ENCODE measurements at regions not wholly inside any gene's neighbourhood (a gene's known extent, or its start where the extent isn't known, plus 50 kb on each side); places are given as distances from the start of the nearest gene placed in this dataset.
"Not testable (repeated sequence)": the region's sequence is repeated elsewhere in the genome, so short reads cannot be mapped to it uniquely, and the experiment has no call there.

DNA sequence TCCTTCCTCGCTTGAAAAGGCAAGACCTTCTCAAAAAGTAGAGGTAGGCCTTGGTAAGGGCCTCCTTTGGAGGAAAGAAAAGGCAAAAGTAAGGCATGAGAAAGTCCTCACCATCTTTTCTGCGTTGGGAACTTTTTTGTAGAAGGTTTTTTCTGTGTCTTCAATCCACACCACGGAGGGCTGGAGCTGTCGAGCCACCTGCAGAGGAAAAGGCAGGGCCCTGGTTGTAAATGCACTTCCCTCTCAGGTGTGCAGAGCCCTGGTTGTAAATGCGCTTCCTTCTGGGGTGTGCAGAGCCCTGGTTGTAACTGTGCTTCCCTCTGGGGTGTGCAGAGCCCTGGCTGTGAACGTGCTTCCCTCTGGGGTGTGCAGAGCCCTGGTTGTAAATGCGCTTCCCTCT is 80.2 kb upstream of the ASB18 start:
- in situ Hi-C loops (cut with HindIII; ENCODE audit: low pct_ligation_motif_present, low pct_unique_long_range_greater_than_20kb, low sequenced_read_pairs), result no loop called here
- DNase-seq, result no peak

DNA sequence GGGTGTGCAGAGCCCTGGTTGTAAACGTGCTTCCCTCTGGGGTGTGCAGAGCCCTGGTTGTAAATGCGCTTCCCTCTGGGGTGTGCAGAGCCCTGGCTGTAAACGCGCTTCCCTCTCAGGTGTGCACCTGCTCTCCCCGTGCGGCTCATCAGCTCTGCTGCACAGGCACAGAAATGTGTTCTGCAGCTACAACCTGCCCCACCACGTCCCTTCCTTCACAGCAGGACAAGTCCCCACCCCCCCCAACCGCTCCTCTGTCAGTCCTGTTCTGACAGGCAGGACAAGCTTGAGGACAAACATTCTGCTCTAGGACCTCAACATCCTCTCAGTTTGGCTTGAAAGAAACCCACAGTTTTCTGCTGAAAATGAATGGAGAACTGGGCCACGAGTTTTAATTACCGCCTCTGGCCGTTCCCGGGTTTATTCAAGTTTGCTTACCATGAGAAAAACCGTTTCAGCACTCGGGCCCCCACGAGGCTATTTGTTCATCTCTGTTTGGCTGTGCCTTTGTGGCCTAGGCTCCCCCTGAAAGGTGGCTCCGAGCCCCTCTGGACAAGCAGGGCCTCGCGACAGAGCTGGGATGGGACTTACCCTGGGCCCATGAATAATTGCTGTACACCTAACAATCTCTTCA is 81.0 kb upstream of the ASB18 start:
- in situ Hi-C loops (cut with HindIII; ENCODE audit: low pct_ligation_motif_present, low pct_unique_long_range_greater_than_20kb, low sequenced_read_pairs), result no loop called here
- no peak for DNase-seq

DNA sequence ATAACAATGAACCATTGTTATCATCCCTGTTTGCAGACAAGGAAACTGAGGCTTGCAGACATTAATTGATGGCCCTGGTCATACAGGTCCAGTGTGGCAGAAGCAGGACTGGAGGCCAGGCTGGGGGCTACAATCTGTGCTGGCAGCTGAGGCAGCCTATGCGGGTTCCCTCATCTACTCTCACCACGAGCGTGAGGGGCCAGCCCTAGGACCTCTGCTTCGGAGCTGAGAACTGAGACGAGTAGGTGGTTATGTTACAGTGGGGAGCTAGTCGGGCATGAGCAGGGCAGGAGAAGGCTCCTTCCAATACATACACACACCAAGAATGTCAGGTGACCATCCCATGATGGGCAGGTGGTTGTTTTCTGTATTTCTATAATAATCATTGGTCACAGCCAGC is 82.2 kb upstream of the ASB18 start:
- in situ Hi-C loops (cut with HindIII; ENCODE audit: low pct_ligation_motif_present, low pct_unique_long_range_greater_than_20kb, low sequenced_read_pairs), result no loop called here
- no peak for DNase-seq

DNA sequence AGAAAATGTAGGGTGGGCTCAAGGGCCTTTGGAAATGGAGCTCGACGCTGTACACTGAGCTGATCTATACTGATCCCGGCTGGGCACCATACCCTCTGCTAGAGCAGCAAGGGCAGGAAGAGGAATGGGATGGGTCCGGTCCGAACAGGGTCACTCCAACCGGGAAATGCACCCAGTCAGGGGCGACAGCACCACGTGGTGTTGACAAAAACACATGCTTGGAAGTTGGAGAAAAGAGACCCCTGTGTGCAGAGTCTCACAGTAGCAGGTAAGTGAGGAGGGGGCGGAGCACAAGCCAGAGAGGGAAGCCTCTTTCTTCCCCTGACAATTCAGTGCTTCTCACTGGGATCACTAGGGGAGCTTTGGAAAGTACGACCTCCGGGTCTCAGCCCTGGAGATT is 84.1 kb upstream of the ASB18 start:
- DNase-seq, result no peak
- in situ Hi-C loops (cut with HindIII; ENCODE audit: low pct_ligation_motif_present, low pct_unique_long_range_greater_than_20kb, low sequenced_read_pairs), result no loop called here

DNA sequence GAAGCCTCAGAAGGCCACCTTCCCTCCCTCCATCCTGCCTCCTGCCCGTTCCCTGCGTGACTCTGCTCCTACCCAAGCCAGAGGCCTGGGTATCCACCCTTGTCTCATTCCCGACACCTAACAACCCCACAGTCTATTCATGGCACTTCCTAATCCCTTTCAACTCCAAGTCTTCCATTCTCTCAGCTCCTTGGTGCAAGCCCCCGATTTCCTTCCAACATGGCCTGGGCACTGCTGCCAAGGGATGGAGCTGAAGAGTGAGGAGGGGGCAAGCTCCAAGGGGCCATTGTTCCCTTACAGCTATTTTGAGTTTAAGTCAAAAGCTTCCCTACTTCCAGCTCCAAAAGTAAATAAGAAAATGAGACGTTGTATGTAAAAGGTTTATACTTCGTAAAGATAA is 84.8 kb upstream of the ASB18 start:
- in situ Hi-C loops (cut with HindIII; ENCODE audit: low pct_ligation_motif_present, low pct_unique_long_range_greater_than_20kb, low sequenced_read_pairs), result no loop called here

DNA sequence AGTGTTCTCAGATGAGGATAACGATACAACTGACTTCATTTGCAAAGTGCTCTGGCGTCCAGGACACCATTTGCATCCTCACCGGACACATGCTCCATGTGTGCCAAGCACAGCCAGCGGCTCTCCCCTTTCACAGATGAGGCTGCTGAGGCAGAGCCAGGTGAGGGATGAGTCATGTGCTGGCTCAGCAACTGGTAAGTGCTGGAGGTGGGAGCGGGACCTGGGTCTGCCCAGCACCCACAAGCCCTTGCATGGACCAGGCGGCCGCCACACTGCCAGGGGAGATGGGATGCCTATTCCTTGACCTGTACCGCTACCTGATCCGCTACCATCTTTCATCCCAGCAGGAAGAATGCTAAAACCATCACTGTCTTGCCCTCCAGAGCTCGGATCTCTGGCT is 86.2 kb upstream of the ASB18 start:
- in situ Hi-C loops (cut with HindIII; ENCODE audit: low pct_ligation_motif_present, low pct_unique_long_range_greater_than_20kb, low sequenced_read_pairs), result no loop called here
- DNase-seq, result no peak

More for the DNA sequence above, 84.8 kb upstream of the ASB18 start:
- DNase-seq, result no peak

DNA sequence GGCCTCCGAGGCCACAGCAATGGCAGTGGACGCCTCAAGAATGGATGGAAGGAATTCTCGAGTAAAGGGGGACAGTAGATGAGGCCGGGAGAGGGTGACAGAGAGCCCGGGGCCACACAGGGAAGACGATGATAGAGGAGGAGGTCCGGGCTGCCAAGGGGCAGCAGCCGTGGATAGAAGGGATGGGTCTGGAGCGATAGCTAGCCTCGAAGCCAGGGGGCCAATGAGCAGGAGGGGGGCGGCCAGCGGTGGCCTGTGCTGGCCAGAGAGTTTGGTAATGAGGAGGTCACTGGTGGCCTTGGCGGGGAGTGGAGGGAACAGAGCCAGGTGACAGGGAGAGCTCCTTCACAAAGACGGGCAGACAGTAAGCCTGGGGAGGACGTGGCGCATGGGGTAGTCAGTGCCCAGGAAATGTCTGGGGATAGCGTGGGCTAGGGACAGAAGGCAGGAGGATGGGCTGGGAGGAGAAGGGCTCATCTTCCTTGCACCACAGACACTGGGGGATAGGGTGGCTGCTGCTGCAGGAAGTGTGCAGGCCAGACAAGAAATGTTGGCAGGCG is 87.8 kb upstream of the ASB18 start:
- in situ Hi-C loops (cut with HindIII; ENCODE audit: low pct_ligation_motif_present, low pct_unique_long_range_greater_than_20kb, low sequenced_read_pairs), result no loop called here
- DNase-seq, result no peak

DNA sequence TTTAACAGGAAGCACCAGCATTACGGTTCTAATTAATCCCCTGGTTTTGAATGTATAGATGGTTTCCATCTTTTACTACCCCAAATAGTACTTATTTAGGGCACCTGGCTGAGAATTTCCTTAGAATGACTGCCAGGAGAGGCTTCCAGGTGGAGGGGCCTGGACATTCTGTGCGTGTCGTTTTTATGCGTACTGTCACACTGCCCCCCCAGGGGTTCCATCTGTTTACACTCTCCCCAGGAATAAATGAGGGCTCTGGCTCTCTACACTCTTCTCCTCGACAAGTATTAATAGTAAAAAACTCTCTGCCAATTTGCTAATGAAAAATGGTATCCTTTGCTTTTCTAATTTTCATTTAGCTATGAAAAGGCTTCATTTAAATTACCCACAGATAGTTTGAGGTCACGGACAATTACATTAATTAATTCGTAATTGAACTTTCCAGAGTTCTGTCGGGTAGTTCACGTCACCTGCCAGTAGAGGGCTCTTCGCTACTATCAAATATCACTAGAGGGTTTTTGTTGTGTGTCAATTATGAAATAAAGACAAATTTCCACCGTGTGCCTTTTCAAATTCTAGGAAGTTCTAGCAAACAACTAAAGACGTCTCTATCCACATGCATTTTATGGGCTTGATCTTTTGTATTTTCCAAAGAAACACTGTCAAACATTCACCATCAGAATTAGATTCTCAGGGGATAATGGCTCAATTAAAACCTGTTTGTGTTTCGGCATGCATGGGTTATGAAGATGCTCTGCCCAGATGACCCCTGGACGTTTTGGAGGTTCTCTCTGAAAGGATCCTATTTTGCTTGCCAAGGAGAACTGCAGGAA is 88.8 kb upstream of the ASB18 start:
- in situ Hi-C loops (cut with HindIII; ENCODE audit: low pct_ligation_motif_present, low pct_unique_long_range_greater_than_20kb, low sequenced_read_pairs), result no loop called here
- peak; percentile 27 for DNase-seq

DNA sequence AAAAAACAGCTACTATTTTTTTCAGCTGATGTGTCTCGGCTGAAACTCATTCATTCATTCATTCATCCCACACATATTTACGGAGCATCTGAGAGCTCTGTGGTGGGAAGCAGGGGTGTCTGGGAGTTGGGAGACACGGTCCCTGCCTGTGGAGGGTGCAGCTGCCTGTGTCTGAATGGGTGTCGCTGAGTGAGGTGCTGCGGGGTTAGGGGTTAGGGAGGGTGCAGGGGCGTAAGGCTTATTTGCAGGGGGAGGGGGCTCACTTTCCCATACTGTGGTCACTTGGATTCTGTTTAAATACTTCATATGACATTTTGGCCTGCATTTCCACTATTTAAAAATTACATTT is 89.4 kb upstream of the ASB18 start:
- in situ Hi-C loops (cut with HindIII; ENCODE audit: low pct_ligation_motif_present, low pct_unique_long_range_greater_than_20kb, low sequenced_read_pairs), result no loop called here
- no peak for DNase-seq

DNA sequence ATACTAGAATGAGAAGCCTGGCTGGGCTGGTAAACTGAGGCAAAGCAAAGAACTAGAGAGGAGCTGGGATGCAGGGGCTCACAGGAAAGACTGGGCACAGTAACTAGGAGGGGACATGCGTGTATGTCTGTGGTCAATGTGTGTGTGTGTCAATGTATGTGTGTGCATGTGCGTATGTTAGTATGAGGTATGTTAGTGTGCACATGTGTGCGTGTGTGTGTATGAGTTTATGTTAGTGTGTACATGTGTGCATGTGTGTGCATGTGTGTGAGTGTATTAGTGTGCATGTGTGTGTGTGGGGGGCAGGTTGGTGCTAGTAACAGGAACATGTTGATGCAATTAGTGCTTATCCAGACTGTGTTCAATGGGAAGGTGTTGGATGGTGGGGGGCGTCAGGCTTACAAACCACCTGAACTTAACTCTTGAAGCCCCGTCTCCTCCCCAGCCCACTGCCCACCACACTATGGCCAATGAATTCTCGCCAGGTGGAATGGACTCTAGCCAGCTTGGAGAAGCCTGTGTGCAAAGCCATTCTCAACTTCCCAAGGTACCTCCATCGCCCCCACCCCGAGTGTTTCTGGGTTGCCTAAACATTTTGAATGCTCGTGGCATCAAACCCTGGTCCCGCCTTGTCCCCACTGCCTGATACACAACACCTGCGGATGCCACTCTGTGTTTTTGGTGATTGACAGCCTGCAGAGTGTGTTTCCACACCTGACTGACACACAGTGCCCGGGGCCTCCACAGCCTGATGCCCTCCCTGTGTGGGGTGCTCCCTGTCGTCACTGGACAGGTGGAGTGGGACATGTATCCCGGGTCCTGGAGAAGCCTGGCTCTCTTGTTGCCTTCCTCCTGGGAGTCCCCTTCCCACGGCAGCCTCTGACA is 90.1 kb upstream of the ASB18 start:
- in situ Hi-C loops (cut with HindIII; ENCODE audit: low pct_ligation_motif_present, low pct_unique_long_range_greater_than_20kb, low sequenced_read_pairs), result no loop called here
- DNase-seq, result no peak

DNA sequence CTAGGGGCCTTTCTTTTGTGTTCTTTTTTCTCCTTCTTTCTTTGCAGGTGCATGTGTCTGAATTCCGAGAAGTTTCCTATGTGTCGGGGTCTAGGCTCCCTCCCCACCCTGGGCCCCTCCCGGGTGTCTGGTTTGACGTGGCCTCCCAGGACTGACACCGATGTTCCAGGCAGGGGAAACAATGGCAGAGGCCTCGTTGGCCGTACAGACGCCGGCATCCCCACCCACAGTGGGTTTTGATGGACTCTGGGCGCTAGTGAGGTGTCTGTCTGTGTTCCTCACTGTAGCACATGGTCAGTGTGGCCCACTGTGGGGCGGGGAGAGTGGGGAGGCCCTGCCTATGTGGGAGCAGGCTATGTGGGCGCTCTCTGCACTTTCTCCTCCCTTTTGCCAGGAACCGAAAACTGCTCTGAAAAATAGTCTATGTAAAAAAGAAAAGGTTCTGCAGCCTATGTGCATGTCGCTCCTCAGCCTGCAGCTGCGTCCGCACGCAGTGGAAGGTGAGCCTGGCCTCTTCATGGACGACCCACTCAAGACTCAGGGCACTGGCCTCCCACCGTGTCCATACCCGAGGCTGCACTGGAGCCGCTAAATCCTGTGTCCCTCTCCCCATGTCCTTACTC is 90.9 kb upstream of the ASB18 start:
- DNase-seq, result no peak
- in situ Hi-C loops (cut with HindIII; ENCODE audit: low pct_ligation_motif_present, low pct_unique_long_range_greater_than_20kb, low sequenced_read_pairs), result no loop called here

DNA sequence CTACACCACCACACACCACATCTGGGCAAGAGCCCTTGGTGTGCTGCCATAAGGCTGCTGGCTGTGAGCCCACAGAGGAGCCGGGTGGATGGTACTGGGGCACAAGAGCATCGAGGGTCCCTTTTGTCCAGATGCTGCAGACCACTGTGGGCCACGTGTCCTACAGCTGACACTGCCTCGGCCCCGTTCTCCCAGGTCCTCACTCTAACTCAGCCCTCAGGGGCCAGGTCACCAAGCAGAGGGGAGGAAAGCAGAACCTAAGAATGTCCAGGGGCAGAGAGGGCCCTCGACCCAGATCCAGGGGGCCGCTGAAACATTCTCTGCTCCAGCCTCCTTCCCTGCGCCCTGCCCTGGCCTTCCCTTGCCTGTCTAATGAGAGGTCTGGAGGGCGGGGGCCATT is 91.7 kb upstream of the ASB18 start:
- DNase-seq, result no peak
- in situ Hi-C loops (cut with HindIII; ENCODE audit: low pct_ligation_motif_present, low pct_unique_long_range_greater_than_20kb, low sequenced_read_pairs), result no loop called here

DNA sequence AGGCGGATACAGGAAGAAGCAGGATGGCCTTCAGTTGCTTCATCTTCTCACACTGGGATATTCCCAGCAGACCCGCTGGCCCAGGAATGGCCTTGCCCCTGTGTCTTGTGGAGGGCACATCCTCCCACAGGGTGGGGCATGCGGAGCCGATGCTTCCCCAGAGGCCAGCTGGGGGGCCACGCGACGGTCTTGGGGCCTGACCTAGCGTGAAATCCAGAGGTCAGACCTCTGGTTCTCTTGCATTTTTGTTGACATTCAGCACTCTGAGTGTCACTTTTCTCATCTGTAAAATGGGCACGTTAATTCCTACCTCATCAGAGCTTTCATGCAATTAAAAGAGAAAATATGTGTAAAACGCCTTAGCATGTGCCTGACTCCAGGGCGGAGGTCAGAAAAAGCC is 92.1 kb upstream of the ASB18 start:
- in situ Hi-C loops (cut with HindIII; ENCODE audit: low pct_ligation_motif_present, low pct_unique_long_range_greater_than_20kb, low sequenced_read_pairs); DNase-seq: not testable (repeated sequence)

DNA sequence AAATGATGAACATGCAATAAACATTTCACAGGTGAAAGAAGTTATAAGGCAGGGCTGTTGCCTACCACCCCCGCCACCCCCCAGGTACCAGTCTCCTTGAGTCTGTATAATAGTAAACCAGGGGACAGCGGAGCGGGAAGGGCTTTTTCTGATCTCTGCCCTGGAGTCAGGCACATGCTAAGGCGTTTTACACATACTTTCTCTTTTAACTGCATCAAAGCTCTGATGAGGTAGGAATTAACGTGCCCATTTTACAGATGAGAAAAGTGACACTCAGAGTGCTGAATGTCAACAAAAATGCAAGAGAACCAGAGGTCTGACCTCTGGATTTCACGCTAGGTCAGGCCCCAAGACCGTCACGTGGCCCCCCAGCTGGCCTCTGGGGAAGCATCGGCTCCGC is 94.3 kb upstream of the ASB18 start:
- DNase-seq; in situ Hi-C loops (cut with HindIII; ENCODE audit: low pct_ligation_motif_present, low pct_unique_long_range_greater_than_20kb, low sequenced_read_pairs): not testable (repeated sequence)

DNA sequence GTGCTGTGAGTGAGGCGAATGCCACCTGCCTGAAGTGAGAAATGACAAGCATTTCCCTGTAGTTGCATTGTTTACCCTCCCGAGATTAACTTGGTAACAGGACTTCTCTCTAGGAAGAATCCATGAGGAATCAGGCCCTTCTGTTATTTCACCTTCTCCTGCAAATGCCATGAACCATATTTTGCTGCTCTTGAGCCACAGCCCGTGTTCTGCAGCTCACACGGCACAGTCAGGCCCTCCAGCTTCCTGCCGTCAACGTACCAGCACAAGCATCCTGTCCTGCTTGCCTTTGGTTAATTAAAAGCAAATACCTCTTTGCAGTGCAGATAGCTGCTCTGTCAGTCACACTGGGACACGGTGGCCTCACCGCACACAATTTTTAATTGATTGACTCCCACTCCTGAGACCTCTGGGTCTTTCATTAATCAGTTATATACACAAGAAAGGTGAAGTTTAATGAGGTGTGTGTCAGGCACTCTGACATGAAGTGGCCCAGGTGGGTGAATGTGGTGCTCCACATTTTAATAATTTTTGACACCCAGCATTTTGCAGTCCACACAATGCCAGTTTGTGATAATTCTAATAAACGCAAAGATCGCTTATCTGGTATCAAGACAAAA is 95.3 kb upstream of the ASB18 start:
- no peak for DNase-seq
- in situ Hi-C loops (cut with HindIII; ENCODE audit: low pct_ligation_motif_present, low pct_unique_long_range_greater_than_20kb, low sequenced_read_pairs), result no loop called here

DNA sequence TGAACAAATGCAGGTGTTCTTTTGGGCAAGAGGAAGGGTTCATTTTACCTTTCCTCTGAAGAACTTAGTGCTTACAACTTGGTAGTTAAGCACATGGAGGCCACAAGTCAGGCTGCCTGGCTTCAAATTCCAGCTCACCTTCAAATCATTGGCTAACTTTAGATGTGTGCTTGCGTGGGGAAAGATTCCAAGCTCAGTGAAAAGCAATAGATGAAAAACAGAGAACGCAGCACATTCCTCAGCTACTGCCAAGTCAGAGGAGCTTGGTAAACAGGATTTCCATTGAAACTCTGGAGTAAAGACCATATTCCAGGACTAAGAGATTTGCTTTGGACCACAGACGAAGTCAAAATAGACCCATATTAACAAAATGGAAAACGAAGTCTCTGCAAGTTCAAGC is 96.3 kb upstream of the ASB18 start:
- DNase-seq, result no peak
- in situ Hi-C loops (cut with HindIII; ENCODE audit: low pct_ligation_motif_present, low pct_unique_long_range_greater_than_20kb, low sequenced_read_pairs), result no loop called here

DNA sequence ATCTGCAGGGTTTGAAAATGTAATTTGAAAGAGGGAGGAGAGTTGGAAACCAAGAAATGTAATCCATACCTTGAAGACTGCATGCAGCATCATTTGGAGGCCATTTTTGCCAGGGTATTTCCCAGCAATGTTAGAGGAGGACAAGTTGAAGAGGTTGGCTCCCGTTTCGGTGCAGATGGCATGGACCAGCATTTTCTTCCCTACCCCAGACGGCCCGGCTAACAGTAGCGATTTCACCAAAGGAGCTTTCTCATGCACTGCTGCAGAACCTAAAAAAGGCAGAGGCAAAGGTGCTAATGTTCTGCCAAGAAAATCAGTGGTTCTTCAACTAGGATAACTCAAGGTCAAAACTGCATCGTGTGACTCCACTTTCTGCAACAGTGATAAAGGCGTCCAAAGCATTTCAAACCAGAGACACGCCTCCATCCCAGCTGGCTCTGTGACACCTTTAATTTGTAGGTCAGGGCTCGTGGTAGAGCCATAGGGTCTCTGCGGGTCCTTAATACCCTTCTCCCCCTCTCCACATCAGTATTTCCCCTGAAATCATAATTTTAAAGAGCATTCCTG is 99.6 kb upstream of the ASB18 start:
- in situ Hi-C loops (cut with HindIII; ENCODE audit: low pct_ligation_motif_present, low pct_unique_long_range_greater_than_20kb, low sequenced_read_pairs), result no loop called here

More for the DNA sequence above, 99.6 kb upstream of the ASB18 start:
- DNase-seq, result no peak

Data from ACHN (cell line).